H1 (cell line): ENCODE measurements at regions not wholly inside any gene's neighbourhood (a gene's known extent, or its start where the extent isn't known, plus 50 kb on each side); places are given as distances from the start of the nearest gene placed in this dataset.

Experiments
- CTCF ChIA-PET: fragments of 300-600 bp; sonication (Branson Sonifier 250); formaldehyde crosslinking; loops from one replicate; lab custom pipeline; 2021; ENCODE audit not compliant: partially characterized antibody; lab: Charles Lee
- POLR2A ChIA-PET: fragments of 300-600 bp; sonication (Branson Sonifier 250); formaldehyde crosslinking; loops from one replicate; lab custom pipeline; 2021; ENCODE audit warnings: inconsistent platforms; ENCODE audit not compliant: partially characterized antibody; lab: Charles Lee
- DNase-seq, 2 experiments: peaks; one replicate each; pipeline versions ENCODE4 v3.0.0 to v3.0.0-alpha.2; 2010 to 2022; ENCODE audit warnings: low spot score in 2 of 2, low read depth in 1 of 2, mixed read lengths in 1 of 2
- FAIRE-seq: peaks from 2 replicates; lab custom pipeline; 2011; peaks lifted over from hg19 to GRCh38; lab: Jason Lieb, UNC
- H2AFZ ChIP-seq: 2 replicates; pipeline ENCODE4 v1.8.1; 2012; ENCODE audit warnings: low read length, inconsistent platforms
- H2AK5ac ChIP-seq: 2 replicates; pipeline ENCODE4 v1.6.1; 2013; ENCODE audit warnings: low read depth, low read length
- H2BK120ac ChIP-seq: replicated peaks from 2 replicates; pipeline ENCODE3; 2013; ENCODE audit warnings: low read depth, low read length, inconsistent platforms
- H2BK12ac ChIP-seq: 2 replicates; pipeline ENCODE4 v1.6.1; 2013; ENCODE audit warnings: low read depth, low read length
- H2BK15ac ChIP-seq: 2 replicates; pipeline ENCODE4 v1.6.1; 2013; ENCODE audit warnings: low read length
- H2BK20ac ChIP-seq: 2 replicates; pipeline ENCODE4 v1.6.1; 2013; ENCODE audit warnings: low read length
- H2BK5ac ChIP-seq: 2 replicates; pipeline ENCODE4 v1.6.1; 2013; ENCODE audit warnings: low read depth, low read length
- H3K14ac ChIP-seq: 2 replicates; pipeline ENCODE4 v1.6.1; 2013; ENCODE audit warnings: inconsistent platforms; ENCODE audit not compliant: insufficient read length
- H3K18ac ChIP-seq: 2 replicates; pipeline ENCODE4 v1.6.1; 2013; ENCODE audit warnings: low read length; ENCODE audit errors: extremely low read depth
- H3K23ac ChIP-seq: 2 replicates; pipeline ENCODE4 v1.6.1; 2013; ENCODE audit warnings: inconsistent platforms; ENCODE audit not compliant: insufficient read length
- H3K23me2 ChIP-seq: 2 replicates; pipeline ENCODE4 v1.6.1; 2013; ENCODE audit warnings: low read depth, low read length
- H3K27ac ChIP-seq: 2 replicates; pipeline ENCODE4 v1.6.1; 2011; ENCODE audit warnings: low read depth, low read length, inconsistent platforms
- H3K27me3 ChIP-seq, 4 experiments: replicated peaks in 1 of 4; 1 replicate in 1 of 4; 2 replicates in 3 of 4; pipeline versions ENCODE4 v1.6.1 to v1.8.1; 2011 to 2013; ENCODE audit warnings: low read length in 3 of 4, mild to moderate bottlenecking in 3 of 4, inconsistent platforms in 2 of 4, mixed read lengths in 2 of 4, moderate library complexity in 1 of 4; ENCODE audit not compliant: control insufficient read depth in 3 of 4, insufficient read depth in 3 of 4; ENCODE audit errors: extremely low read depth in 1 of 4
- H3K36me3 ChIP-seq, 4 experiments: 2 replicates each; pipeline versions ENCODE4 v1.6.1 to v1.8.1; 2011 to 2013; ENCODE audit warnings: mild to moderate bottlenecking in 4 of 4, low read length in 3 of 4, moderate library complexity in 2 of 4, control low read depth in 1 of 4, inconsistent platforms in 1 of 4; ENCODE audit not compliant: insufficient read depth in 4 of 4, control insufficient read depth in 2 of 4
- H3K4ac ChIP-seq: replicated peaks from 2 replicates; pipeline ENCODE3; 2013; ENCODE audit warnings: low read length, low read depth, mixed read lengths, inconsistent platforms; ENCODE audit not compliant: insufficient read length
- H3K4me1 ChIP-seq, 4 experiments: replicated peaks in 1 of 4; 1 replicate in 1 of 4; 2 replicates in 3 of 4; pipeline versions ENCODE4 v1.6.1 to v1.8.1; 2011 to 2013; ENCODE audit warnings: low read length in 3 of 4, inconsistent platforms in 2 of 4, mixed read lengths in 1 of 4; ENCODE audit not compliant: insufficient read depth in 4 of 4, control insufficient read depth in 3 of 4
- H3K4me2 ChIP-seq, 2 experiments: 2 replicates each; pipeline versions ENCODE4 v1.6.1 to v1.8.1; 2011 to 2013; ENCODE audit warnings: low read depth in 2 of 2, low read length in 2 of 2, control low read depth in 1 of 2, inconsistent platforms in 1 of 2, mild to moderate bottlenecking in 1 of 2; ENCODE audit not compliant: insufficient read depth in 1 of 2
- H3K4me3 ChIP-seq, 4 experiments: fragments of 200-600, 300-600 bp in 1 of 4; sonication (generic), shearing (Covaris generic), sonication (Bioruptor Twin) in 1 of 4; 2 replicates each; pipeline versions ENCODE4 v1.5.1 to v1.8.1; 2011 to 2016; ENCODE audit warnings: low read length in 4 of 4, low read depth in 3 of 4, control low read depth in 2 of 4, inconsistent platforms in 2 of 4, mild to moderate bottlenecking in 2 of 4, mixed read lengths in 1 of 4, moderate library complexity in 1 of 4; ENCODE audit not compliant: insufficient read depth in 2 of 4; ENCODE audit errors: extremely low read depth in 1 of 4
- H3K56ac ChIP-seq: replicated peaks from 2 replicates; pipeline ENCODE3; 2013; ENCODE audit warnings: low read depth, mild to moderate bottlenecking, mixed read lengths, low read length, inconsistent platforms; ENCODE audit not compliant: insufficient read length
- H3K79me1 ChIP-seq: 2 replicates; pipeline ENCODE4 v1.6.1; 2013; ENCODE audit warnings: low read depth, low read length, control low read depth
- H3K79me2 ChIP-seq, 2 experiments: 2 replicates each; pipeline versions ENCODE4 v1.6.1 to v1.8.1; 2012 to 2013; ENCODE audit warnings: low read length in 2 of 2, mild to moderate bottlenecking in 2 of 2, inconsistent platforms in 1 of 2; ENCODE audit not compliant: insufficient read depth in 2 of 2, control insufficient read depth in 1 of 2
- H3K9ac ChIP-seq, 4 experiments: replicated peaks in 1 of 4; 1 replicate in 1 of 4; 2 replicates in 3 of 4; pipeline versions ENCODE4 v1.6.1 to v1.8.1; 2011 to 2013; ENCODE audit warnings: low read depth in 3 of 4, low read length in 3 of 4, control low read depth in 2 of 4, mild to moderate bottlenecking in 2 of 4, moderate library complexity in 2 of 4, inconsistent platforms in 1 of 4; ENCODE audit errors: extremely low read depth in 1 of 4
- H3K9me3 ChIP-seq, 2 experiments: 2 replicates each; pipeline versions ENCODE4 v1.6.1 to v1.8.1; 2012 to 2013; ENCODE audit warnings: mild to moderate bottlenecking in 2 of 2, moderate library complexity in 2 of 2, control low read depth in 1 of 2, inconsistent platforms in 1 of 2, low read depth in 1 of 2, low read length in 1 of 2, mixed read lengths in 1 of 2; ENCODE audit not compliant: insufficient read depth in 2 of 2
- H4K20me1 ChIP-seq, 2 experiments: replicated peaks in 1 of 2; 2 replicates each; pipeline versions ENCODE3 to v1.8.1; 2011 to 2013; ENCODE audit warnings: inconsistent platforms in 2 of 2, low read length in 2 of 2, mild to moderate bottlenecking in 1 of 2; ENCODE audit not compliant: insufficient read depth in 2 of 2, control insufficient read depth in 1 of 2
- H4K5ac ChIP-seq: 2 replicates; pipeline ENCODE4 v1.6.1; 2013; ENCODE audit warnings: low read length, low read depth, mixed read lengths, inconsistent platforms; ENCODE audit not compliant: insufficient read length
- H4K8ac ChIP-seq: 2 replicates; pipeline ENCODE4 v1.8.0; 2013; ENCODE audit warnings: mild to moderate bottlenecking, moderate library complexity, low read length, inconsistent platforms; ENCODE audit not compliant: insufficient read depth; ENCODE audit errors: extremely low read depth
- H4K91ac ChIP-seq: replicated peaks from 2 replicates; pipeline ENCODE3; 2013; ENCODE audit warnings: low read length, mixed read lengths, inconsistent platforms; ENCODE audit not compliant: insufficient read length
- CEBPB ChIP-seq: IDR thresholded peaks from 2 replicates; pipeline ENCODE4 v1.6.1; 2012; ENCODE audit warnings: low read depth, low read length
- CHD1 ChIP-seq: IDR thresholded peaks from 2 replicates; pipeline ENCODE4 v1.6.1; 2012; ENCODE audit warnings: low read depth, low read length, improper control_type of control experiment
- HDAC6 ChIP-seq: IDR thresholded peaks from one replicate; pipeline ENCODE4 v1.7.1; 2012; ENCODE audit warnings: low read depth, mild to moderate bottlenecking, inconsistent platforms, low read length, moderate library complexity
- KDM4A ChIP-seq: IDR thresholded peaks from one replicate; pipeline ENCODE4 v1.7.1; 2012; ENCODE audit warnings: low read depth, mild to moderate bottlenecking, moderate library complexity, low read length, inconsistent platforms; ENCODE audit not compliant: severe bottlenecking
- POLR2A ChIP-seq, 2 experiments: IDR thresholded peaks; 1 replicate in 1 of 2; 2 replicates in 1 of 2; pipeline ENCODE4 v1.6.1; 2011; ENCODE audit warnings: low read depth in 2 of 2, low read length in 2 of 2, mild to moderate bottlenecking in 2 of 2; ENCODE audit errors: control extremely low read depth in 1 of 2
- SP4 ChIP-seq: IDR thresholded peaks from 2 replicates; pipeline ENCODE4 v1.6.1; 2012; ENCODE audit warnings: low read length, inconsistent platforms
- SUZ12 ChIP-seq: fragments of 200-600 bp; sonication (generic); IDR thresholded peaks from 2 replicates; pipeline ENCODE4 v1.6.1; 2012; ENCODE audit warnings: mild to moderate bottlenecking, inconsistent platforms, low read length, moderate library complexity, mixed read lengths
- TAF1 ChIP-seq: IDR thresholded peaks from 2 replicates; pipeline ENCODE4 v1.6.1; 2011; ENCODE audit warnings: mild to moderate bottlenecking, low read depth, low read length
- TCF12 ChIP-seq: IDR thresholded peaks from 2 replicates; pipeline ENCODE4 v1.6.1; 2011; ENCODE audit warnings: low read depth, mild to moderate bottlenecking, low read length
- ZNF274 ChIP-seq: IDR thresholded peaks from 2 replicates; pipeline ENCODE4 v1.7.0; 2012; ENCODE audit warnings: low read length, borderline replicate concordance; ENCODE audit errors: extremely low read depth
- whole genome bisulfite sequencing, 2 experiments: shearing (Covaris generic) in 1 of 2; methylation state at CpG; one replicate each; pipeline versions ENCODE4 v1.1.6 to v1.1.7; 2013 to 2015; ENCODE audit warnings: low lambda C conversion rate in 2 of 2, mixed read lengths in 2 of 2, inconsistent platforms in 1 of 2, low coverage in 1 of 2, missing lambda C conversion rate in 1 of 2; ENCODE audit not compliant: insufficient replicate concordance in 2 of 2, insufficient coverage in 1 of 2, insufficient read length in 1 of 2; ENCODE audit errors: extremely low coverage in 1 of 2, missing lambda C conversion rate in 1 of 2; 5-methylcytosine and 5-hydroxymethylcytosine counted together
- TF ChIP-seq, protein P1 (sequence below): IDR thresholded peaks from 2 replicates; pipeline ENCODE4 v1.6.1; 2012; ENCODE audit warnings: inconsistent platforms
- TF ChIP-seq, protein P2 (sequence below): IDR thresholded peaks from 2 replicates; pipeline ENCODE4 v1.6.1; 2012; ENCODE audit warnings: inconsistent platforms

DNA sequence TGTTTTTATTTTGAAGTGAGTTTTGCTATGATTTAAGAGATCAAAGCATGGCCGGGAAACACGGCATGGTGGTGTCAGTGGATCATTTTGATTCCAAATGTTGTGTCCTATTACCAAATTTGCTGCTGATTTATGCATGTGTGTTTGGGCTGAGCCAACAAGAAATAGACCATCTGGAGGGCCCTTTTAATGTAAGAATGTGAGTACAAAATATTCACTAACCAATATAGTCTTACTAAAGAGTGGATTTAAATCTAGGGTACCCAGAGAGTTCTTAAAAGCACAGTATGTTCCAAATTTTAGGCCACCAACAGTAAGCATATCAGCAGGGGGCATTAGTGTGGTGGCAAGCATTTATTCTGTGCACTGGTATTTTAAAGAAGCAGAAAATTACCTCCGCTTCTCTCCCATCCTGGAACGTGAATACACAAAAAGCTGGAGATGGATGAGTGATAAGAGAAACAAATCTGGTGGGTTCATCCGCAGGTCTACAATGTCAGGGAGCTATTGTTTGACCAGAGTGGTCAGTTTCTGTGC is 444.4 kb upstream of the IGFBP7 start:
- Histone ChIP-seq H3K56ac (no peak overlapping the region), H2BK120ac (no peak overlapping the region), H4K8ac (no peak overlapping the region), H3K23ac (no peak overlapping the region), H2AFZ (no peak overlapping the region; the same call in 1 of the 2 replicates), H3K4me1 (no peaks in the 10 kb centered on the region), H3K9ac (no peak overlapping the region), H4K91ac (no peak overlapping the region), H2BK12ac (no peak overlapping the region), H2BK15ac (no peak overlapping the region), H3K14ac (no peak overlapping the region), H2AK5ac (no peak overlapping the region), H3K23me2 (no peaks in the 10 kb centered on the region), H3K4me2 (no peak overlapping the region), H3K27me3 (no peaks in the 10 kb centered on the region), H2BK5ac (no peak overlapping the region), H3K9me3 (no peaks in the 10 kb centered on the region), H3K27ac (no peak overlapping the region), H3K79me2 (no peaks in the 10 kb centered on the region), H4K20me1 (no peaks in the 10 kb centered on the region), H3K18ac (no peak overlapping the region), H4K5ac (no peak overlapping the region), H3K79me1 (no peaks in the 10 kb centered on the region), H3K4ac (no peak overlapping the region), H3K4me3 (no peak overlapping the region), H2BK20ac (no peak overlapping the region), H3K36me3 (no peaks in the 10 kb centered on the region)
- FAIRE-seq (no peak), DNase-seq (no peak)
- CTCF ChIA-PET, result no interaction called here
- WGBS, 2 experiments, result 94% methylated on average over 5 of the region's 5 CpGs; no CpG with 5 or more reads in 1 of the 2 experiments
- POLR2A ChIA-PET, result interaction anchor here (0.9 kb wide), 1 partner anchor 8 kb away, joined by 7 read pairs; no protein-coding TSS in a partner anchor
- no peak for TF ChIP-seq POLR2A (IDR thresholded peaks at IDR 0.05; ENCODE audit: control extremely low read depth in 1 of 2, low read depth in 2 of 2, low read length in 2 of 2)
- TF ChIP-seq, protein P1, sequence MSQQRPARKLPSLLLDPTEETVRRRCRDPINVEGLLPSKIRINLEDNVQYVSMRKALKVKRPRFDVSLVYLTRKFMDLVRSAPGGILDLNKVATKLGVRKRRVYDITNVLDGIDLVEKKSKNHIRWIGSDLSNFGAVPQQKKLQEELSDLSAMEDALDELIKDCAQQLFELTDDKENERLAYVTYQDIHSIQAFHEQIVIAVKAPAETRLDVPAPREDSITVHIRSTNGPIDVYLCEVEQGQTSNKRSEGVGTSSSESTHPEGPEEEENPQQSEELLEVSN, result no peak
- no peak for TF ChIP-seq HDAC6
- no peak for TF ChIP-seq KDM4A
- TF ChIP-seq, protein P2, sequence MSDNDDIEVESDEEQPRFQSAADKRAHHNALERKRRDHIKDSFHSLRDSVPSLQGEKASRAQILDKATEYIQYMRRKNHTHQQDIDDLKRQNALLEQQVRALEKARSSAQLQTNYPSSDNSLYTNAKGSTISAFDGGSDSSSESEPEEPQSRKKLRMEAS, result no peak
- no peak for TF ChIP-seq ZNF274
- no peak for TF ChIP-seq CHD1
- no peak for TF ChIP-seq SP4
- TF ChIP-seq CEBPB, result no peak
- no peak for TF ChIP-seq TCF12
- no peak for TF ChIP-seq SUZ12
- no peak for TF ChIP-seq TAF1
